ENCODE measurements at regions not wholly inside any gene's neighbourhood (a gene's known extent, or its start where the extent isn't known, plus 50 kb on each side); places are given as distances from the start of the nearest gene placed in this dataset.
A peak's percentile ranks its signal among the peaks of the same experiment; 100 is the strongest.

- peak; percentile 57 for DNase-seq (ENCODE audit: low spot score)
These were observed 173.1 kb downstream of the NECTIN3 start for GRCh38 chr3:111244760-111245159.

- peak; percentile 63 for DNase-seq (ENCODE audit: low spot score)
These were observed 175.5 kb downstream of the NECTIN3 start for GRCh38 chr3:111246967-111247760.

- no peak for DNase-seq (ENCODE audit: low spot score)
These were observed 176.8 kb downstream of the NECTIN3 start for GRCh38 chr3:111248406-111248805.

GRCh38 chr3:111249421-111249820 is 177.8 kb downstream of the NECTIN3 start:
- DNase-seq (ENCODE audit: low spot score) = no peak

- peak; percentile 62 for DNase-seq (ENCODE audit: low spot score)
These were observed 181.2 kb downstream of the NECTIN3 start for GRCh38 chr3:111252779-111253178.

- no peak for DNase-seq (ENCODE audit: low spot score)
These were observed 182.1 kb downstream of the NECTIN3 start for GRCh38 chr3:111253733-111254132.

- no peak for DNase-seq (ENCODE audit: low spot score)
These were observed 189.3 kb downstream of the NECTIN3 start for GRCh38 chr3:111260878-111261277.

GRCh38 chr3:111269777-111270176 is 198.2 kb downstream of the NECTIN3 start:
- DNase-seq (ENCODE audit: low spot score) = no peak

- peak; percentile 45 for DNase-seq (ENCODE audit: low spot score)
These were observed 205.6 kb downstream of the NECTIN3 start for GRCh38 chr3:111277226-111277625.

- DNase-seq (ENCODE audit: low spot score) = no peak
These were observed 207.3 kb downstream of the NECTIN3 start for GRCh38 chr3:111278959-111279358.

- DNase-seq (ENCODE audit: low spot score) = no peak
These were observed 210.4 kb downstream of the NECTIN3 start for GRCh38 chr3:111282024-111282423.

GRCh38 chr3:111283165-111283564 is 211.5 kb downstream of the NECTIN3 start:
- no peak for DNase-seq (ENCODE audit: low spot score)

GRCh38 chr3:111284503-111285183 is 213.0 kb downstream of the NECTIN3 start:
- DNase-seq (ENCODE audit: low spot score) = no peak

- DNase-seq (ENCODE audit: low spot score) = no peak
These were observed 213.5 kb downstream of the NECTIN3 start for GRCh38 chr3:111285184-111285538.

- no peak for DNase-seq (ENCODE audit: low spot score)
These were observed 214.1 kb downstream of the NECTIN3 start for GRCh38 chr3:111285694-111286093.

GRCh38 chr3:111286746-111287145 is 215.1 kb downstream of the NECTIN3 start:
- DNase-seq (ENCODE audit: low spot score) = no peak

- no peak for DNase-seq (ENCODE audit: low spot score)
These were observed 220.5 kb downstream of the NECTIN3 start for GRCh38 chr3:111292117-111292516.

- peak; percentile 25 for DNase-seq (ENCODE audit: low spot score)
These were observed 227.6 kb downstream of the NECTIN3 start for GRCh38 chr3:111299192-111299615.

- DNase-seq (ENCODE audit: low spot score) = no peak
These were observed 229.7 kb downstream of the NECTIN3 start for GRCh38 chr3:111301238-111301798.

GRCh38 chr3:111302063-111302462 is 230.4 kb downstream of the NECTIN3 start:
- DNase-seq (ENCODE audit: low spot score) = no peak

- peak; percentile 25 for DNase-seq (ENCODE audit: low spot score)
These were observed 232.1 kb downstream of the NECTIN3 start for GRCh38 chr3:111303760-111304159.

- no peak for DNase-seq (ENCODE audit: low spot score)
These were observed 234.3 kb upstream of the CD96 start for GRCh38 chr3:111307676-111308075.

GRCh38 chr3:111311126-111311525 is 230.9 kb upstream of the CD96 start:
- DNase-seq (ENCODE audit: low spot score) = no peak
